DND-41 (cell line): ENCODE measurements at regions not wholly inside any gene's neighbourhood (a gene's known extent, or its start where the extent isn't known, plus 50 kb on each side); places are given as distances from the start of the nearest gene placed in this dataset.

ENCODE experiments used
- EZH2 ChIP-seq: IDR thresholded peaks from 3 replicates; pipeline ENCODE4 v1.6.1; 2012; ENCODE audit warnings: borderline replicate concordance, low read depth, mild to moderate bottlenecking, moderate library complexity, low read length, inconsistent platforms; ENCODE audit not compliant: severe bottlenecking
- TF ChIP-seq, protein P1 (sequence below): IDR thresholded peaks from 2 replicates; pipeline ENCODE4 v1.5.1; 2012; ENCODE audit warnings: borderline replicate concordance, low read length, moderate library complexity, mild to moderate bottlenecking; ENCODE audit not compliant: poor library complexity, severe bottlenecking; ENCODE audit errors: extremely low read depth

DNA sequence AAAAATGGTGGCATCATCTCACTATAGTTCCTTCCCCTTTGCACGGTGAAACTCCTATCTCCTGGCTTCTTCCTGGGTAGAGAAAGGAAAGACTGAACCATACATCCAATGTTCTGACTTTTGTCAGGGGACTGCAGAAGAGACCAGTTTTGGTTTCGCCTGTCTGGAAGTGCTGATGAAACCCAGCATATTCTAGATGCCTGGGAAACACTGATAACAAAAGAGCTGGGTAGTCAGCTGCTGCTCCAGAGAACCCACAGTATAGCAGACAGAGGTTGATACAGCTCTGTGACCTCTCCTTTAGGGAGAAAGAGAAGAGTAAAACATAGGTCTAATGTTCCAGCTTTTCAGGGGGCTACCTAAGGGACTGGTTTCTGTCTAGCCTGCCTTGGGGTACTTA is 695.3 kb downstream of the DIAPH3 start:
- TF ChIP-seq, protein P1, sequence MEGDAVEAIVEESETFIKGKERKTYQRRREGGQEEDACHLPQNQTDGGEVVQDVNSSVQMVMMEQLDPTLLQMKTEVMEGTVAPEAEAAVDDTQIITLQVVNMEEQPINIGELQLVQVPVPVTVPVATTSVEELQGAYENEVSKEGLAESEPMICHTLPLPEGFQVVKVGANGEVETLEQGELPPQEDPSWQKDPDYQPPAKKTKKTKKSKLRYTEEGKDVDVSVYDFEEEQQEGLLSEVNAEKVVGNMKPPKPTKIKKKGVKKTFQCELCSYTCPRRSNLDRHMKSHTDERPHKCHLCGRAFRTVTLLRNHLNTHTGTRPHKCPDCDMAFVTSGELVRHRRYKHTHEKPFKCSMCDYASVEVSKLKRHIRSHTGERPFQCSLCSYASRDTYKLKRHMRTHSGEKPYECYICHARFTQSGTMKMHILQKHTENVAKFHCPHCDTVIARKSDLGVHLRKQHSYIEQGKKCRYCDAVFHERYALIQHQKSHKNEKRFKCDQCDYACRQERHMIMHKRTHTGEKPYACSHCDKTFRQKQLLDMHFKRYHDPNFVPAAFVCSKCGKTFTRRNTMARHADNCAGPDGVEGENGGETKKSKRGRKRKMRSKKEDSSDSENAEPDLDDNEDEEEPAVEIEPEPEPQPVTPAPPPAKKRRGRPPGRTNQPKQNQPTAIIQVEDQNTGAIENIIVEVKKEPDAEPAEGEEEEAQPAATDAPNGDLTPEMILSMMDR, result no peak
- TF ChIP-seq EZH2, result no peak
